ENCODE measurements at regions not wholly inside any gene's neighbourhood (a gene's known extent, or its start where the extent isn't known, plus 50 kb on each side); places are given as distances from the start of the nearest gene placed in this dataset.

DNA sequence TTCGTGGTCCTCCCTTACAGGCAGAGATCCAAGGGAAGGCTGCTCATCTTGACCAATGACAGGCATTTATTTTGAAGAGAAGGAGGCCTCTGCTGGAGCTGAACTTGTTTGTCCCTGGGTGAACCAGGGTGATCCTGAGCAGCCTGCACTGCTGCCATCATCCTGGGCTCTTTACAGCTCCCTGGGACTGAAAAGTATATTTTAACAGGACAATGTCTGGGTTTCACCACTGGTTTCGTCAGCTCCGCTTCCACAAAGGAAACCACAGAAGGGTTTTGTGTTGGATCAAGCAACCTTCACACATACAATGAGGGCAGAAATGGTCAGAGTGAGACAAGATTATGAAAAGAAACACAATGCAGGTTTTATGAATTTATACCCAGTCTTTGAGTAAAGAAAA lies 400.7 kb upstream of the TPM1 start:
- no peak for DNase-seq (ENCODE audit: low read depth)
- TF ChIP-seq, protein P1, sequence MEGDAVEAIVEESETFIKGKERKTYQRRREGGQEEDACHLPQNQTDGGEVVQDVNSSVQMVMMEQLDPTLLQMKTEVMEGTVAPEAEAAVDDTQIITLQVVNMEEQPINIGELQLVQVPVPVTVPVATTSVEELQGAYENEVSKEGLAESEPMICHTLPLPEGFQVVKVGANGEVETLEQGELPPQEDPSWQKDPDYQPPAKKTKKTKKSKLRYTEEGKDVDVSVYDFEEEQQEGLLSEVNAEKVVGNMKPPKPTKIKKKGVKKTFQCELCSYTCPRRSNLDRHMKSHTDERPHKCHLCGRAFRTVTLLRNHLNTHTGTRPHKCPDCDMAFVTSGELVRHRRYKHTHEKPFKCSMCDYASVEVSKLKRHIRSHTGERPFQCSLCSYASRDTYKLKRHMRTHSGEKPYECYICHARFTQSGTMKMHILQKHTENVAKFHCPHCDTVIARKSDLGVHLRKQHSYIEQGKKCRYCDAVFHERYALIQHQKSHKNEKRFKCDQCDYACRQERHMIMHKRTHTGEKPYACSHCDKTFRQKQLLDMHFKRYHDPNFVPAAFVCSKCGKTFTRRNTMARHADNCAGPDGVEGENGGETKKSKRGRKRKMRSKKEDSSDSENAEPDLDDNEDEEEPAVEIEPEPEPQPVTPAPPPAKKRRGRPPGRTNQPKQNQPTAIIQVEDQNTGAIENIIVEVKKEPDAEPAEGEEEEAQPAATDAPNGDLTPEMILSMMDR (IDR thresholded peaks at IDR 0.05; ENCODE audit: insufficient read depth, low read length, poor library complexity, severe bottlenecking): no peak

DNA sequence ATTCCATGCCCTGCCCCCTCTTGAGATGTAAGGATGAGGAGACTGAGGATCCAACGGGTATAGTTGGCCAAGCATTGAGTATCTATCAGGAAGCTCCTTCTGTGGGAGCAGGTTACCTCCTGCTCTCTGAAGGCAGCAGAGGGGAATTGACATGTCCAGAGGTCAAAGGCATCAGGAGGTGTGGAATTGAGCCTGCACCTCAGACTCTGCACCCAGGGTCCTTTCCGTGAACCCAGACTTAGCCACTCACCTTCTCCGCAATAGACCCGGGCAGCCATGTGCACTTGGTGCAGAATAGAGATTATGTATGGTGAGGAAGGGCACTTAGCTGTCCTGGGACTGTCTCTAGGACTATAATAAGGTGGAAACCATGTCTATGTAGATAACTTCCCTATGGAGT lies 399.0 kb upstream of the TPM1 start:
- Histone ChIP-seq H3K4me3 (ENCODE audit: low read depth, low read length) (no peak overlapping the region), H3K27me3 (ENCODE audit: control insufficient read depth, insufficient read depth, low read length) (no peaks in the 10 kb centered on the region), H3K36me3 (ENCODE audit: control insufficient read depth, insufficient read depth, low read length) (no peaks in the 10 kb centered on the region)
- TF ChIP-seq, protein P1 (IDR thresholded peaks at IDR 0.05; ENCODE audit: insufficient read depth, low read length, poor library complexity, severe bottlenecking): no peak
- no peak for DNase-seq (ENCODE audit: low read depth)

More for the DNA sequence above, 400.7 kb upstream of the TPM1 start:
- H3K27me3 ChIP-seq (ENCODE audit: control insufficient read depth, insufficient read depth, low read length): no peaks in the 10 kb centered on the region
- no peak overlapping the region for H3K4me3 ChIP-seq (ENCODE audit: low read depth, low read length)
- H3K36me3 ChIP-seq (ENCODE audit: control insufficient read depth, insufficient read depth, low read length): no peaks in the 10 kb centered on the region

DNA sequence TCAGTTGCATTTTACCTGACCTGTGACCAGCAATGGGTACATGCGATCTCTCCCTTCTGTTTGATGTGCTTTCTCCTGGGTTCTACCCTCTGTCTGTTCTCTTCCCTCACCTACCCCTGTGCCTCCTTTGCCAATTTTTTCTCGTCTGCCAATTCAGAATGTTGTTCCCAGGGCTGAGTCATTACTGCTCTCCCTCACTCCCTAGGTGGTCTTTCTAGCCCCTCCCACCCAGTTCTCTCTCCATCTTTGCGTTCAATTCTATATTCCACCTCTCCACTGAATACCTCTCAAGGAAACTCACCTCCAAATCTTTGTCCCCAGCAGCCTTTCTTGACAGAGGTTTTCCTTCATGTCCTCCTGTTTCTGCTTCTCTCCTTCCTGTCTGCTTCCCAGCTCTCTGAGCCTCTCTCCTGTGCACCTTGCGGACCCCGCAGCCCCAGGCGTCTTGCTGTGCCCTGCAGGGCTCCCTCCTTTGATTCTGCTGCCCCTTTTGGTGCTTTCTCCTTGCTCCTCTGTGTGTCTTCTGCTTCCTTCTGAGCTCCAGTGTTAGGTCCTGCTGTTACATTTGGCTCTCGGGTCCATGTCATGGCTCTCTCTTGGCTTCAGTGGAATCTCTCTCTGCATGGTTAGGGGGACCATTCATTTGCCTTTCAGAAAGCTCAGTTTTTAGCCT lies 398.2 kb upstream of the TPM1 start:
- Histone ChIP-seq H3K36me3 (ENCODE audit: control insufficient read depth, insufficient read depth, low read length) (no peaks in the 10 kb centered on the region), H3K4me3 (ENCODE audit: low read depth, low read length) (no peak overlapping the region), H3K27me3 (ENCODE audit: control insufficient read depth, insufficient read depth, low read length) (no peaks in the 10 kb centered on the region)
- TF ChIP-seq, protein P1 (IDR thresholded peaks at IDR 0.05; ENCODE audit: insufficient read depth, low read length, poor library complexity, severe bottlenecking): no peak
- DNase-seq (ENCODE audit: low read depth): no peak

DNA sequence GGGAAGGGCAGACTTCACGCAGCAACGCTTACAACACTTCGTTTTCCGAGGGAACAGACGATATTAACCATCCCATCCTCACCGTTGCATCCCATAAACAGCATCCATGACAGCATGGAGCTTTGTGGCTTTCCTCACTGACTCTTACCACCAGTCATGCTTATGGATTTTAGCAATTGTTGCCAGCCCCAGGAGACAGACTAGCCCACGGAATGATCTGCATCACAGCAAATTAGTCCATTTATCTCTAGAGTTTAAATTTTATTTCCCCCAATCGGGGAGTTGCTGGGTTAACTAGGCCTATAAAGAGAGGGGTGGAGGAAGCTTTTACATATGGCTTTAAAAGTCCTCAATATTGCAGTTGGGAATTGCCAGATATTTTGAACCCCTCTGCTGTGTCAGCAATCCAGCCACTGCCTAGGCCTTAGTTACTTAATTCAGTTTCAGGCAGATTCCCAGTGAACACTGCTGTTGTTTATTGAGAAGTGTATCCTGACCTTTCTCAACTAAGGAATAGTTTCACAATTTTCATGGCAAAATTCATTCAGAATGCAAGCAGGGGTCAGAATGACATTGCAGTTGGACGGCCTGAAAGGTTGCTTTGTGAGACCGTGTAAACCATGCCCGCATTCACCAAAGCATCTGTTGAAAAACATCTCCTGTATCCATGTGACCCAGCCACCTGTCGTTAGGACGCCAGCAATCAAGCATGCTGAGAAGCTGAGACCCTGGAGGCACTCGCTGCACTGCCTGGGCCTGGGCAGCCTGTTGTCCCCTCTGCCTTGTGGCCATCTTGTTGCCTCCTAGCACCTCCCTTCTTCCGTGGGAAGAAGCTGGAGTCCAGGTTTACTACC lies 397.4 kb upstream of the TPM1 start:
- TF ChIP-seq, protein P1 (IDR thresholded peaks at IDR 0.05; ENCODE audit: insufficient read depth, low read length, poor library complexity, severe bottlenecking): no peak
- DNase-seq (ENCODE audit: low read depth): no peak
- Histone ChIP-seq H3K36me3 (ENCODE audit: control insufficient read depth, insufficient read depth, low read length) (no peaks in the 10 kb centered on the region), H3K4me3 (ENCODE audit: low read depth, low read length) (no peak overlapping the region), H3K27me3 (ENCODE audit: control insufficient read depth, insufficient read depth, low read length) (no peaks in the 10 kb centered on the region)

DNA sequence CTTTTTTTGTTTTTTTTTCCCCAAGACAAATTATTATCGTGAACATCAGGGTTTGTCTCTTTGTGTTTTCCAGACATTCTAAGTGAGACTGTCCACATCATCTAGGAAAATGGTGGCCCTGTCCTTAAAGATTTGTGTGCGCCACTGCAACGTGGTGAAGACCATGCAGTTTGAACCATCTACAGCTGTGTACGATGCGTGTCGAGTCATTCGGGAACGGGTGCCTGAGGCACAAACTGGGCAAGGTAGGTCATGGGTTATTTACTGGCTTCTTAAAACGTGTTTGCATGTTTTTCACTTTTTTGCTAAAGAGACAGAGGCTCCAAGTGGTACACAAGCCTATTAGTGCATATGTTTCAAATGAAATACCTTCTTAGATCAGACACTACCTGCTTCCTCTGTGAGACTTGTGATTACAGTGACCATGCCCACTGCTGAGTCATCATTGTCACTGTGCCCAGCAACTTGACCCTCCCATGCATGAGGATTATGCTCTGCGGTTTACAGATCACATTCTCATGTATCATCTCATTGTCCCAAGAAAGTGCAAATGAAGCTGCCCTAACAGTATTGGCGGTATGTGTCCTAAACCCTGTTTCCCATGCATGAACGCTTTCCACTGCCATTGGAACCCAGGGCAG lies 395.2 kb upstream of the TPM1 start:
- H3K27me3 ChIP-seq (ENCODE audit: control insufficient read depth, insufficient read depth, low read length): no peaks in the 10 kb centered on the region
- H3K4me3 ChIP-seq (ENCODE audit: low read depth, low read length): no peak overlapping the region
- TF ChIP-seq, protein P1 (IDR thresholded peaks at IDR 0.05; ENCODE audit: insufficient read depth, low read length, poor library complexity, severe bottlenecking): no peak
- peak; percentile 88 for DNase-seq (ENCODE audit: low read depth)
- no peaks in the 10 kb centered on the region for H3K36me3 ChIP-seq (ENCODE audit: control insufficient read depth, insufficient read depth, low read length)

Data from kidney epithelial cell (primary cell).